Neural cell (in vitro differentiated cells): ENCODE measurements at regions not wholly inside any gene's neighbourhood (a gene's known extent, or its start where the extent isn't known, plus 50 kb on each side); places are given as distances from the start of the nearest gene placed in this dataset.
A peak's percentile ranks its signal among the peaks of the same experiment; 100 is the strongest.

Experiments
- H2AFZ ChIP-seq: fragments of 200-600, 300-800 bp; sonication (generic), shearing (Covaris generic); 2 replicates; pipeline ENCODE4 v1.6.0; 2014; ENCODE audit warnings: low read depth, mild to moderate bottlenecking, antibody characterized with exemption, low read length, moderate library complexity
- H3F3A ChIP-seq: fragments of 200-600 bp; shearing (Covaris generic); 2 replicates; pipeline ENCODE4 v1.6.1; 2016; ENCODE audit warnings: mild to moderate bottlenecking, moderate library complexity, mixed read lengths, antibody characterized with exemption, low read length; ENCODE audit not compliant: insufficient read depth, poor library complexity, severe bottlenecking
- H3K27ac ChIP-seq: fragments of 200-600, 300-800 bp; sonication (generic), shearing (Covaris generic); 2 replicates; pipeline ENCODE4 v1.5.1; 2014; ENCODE audit warnings: mild to moderate bottlenecking, low read length, moderate library complexity
- H3K27me3 ChIP-seq: fragments of 300-800, 200-600 bp; sonication (generic), shearing (Covaris generic); 2 replicates; pipeline ENCODE4 v1.6.0; 2014; ENCODE audit warnings: mild to moderate bottlenecking, low read depth, low read length, moderate library complexity; ENCODE audit not compliant: insufficient read depth
- H3K36me3 ChIP-seq: fragments of 300-800, 200-600 bp; sonication (generic), shearing (Covaris generic); 2 replicates; pipeline ENCODE4 v1.5.1; 2014; ENCODE audit warnings: mild to moderate bottlenecking, antibody characterized with exemption, low read length, moderate library complexity; ENCODE audit not compliant: insufficient read depth
- H3K4me2 ChIP-seq: fragments of 300-800, 200-600 bp; sonication (generic), shearing (Covaris generic); 2 replicates; pipeline ENCODE4 v1.6.0; 2014; ENCODE audit warnings: mild to moderate bottlenecking, low read length
- H3K4me3 ChIP-seq: fragments of 300-800, 200-600 bp; sonication (generic), shearing (Covaris generic); 2 replicates; pipeline ENCODE4 v1.5.1; 2014; ENCODE audit warnings: mild to moderate bottlenecking, low read length, moderate library complexity
- H3K79me2 ChIP-seq: fragments of 200-600 bp; shearing (Covaris generic); replicated peaks from 2 replicates; pipeline ENCODE4 v1.6.0; 2014; ENCODE audit warnings: mild to moderate bottlenecking, low read length, moderate library complexity; ENCODE audit not compliant: insufficient read depth
- H3K9ac ChIP-seq: fragments of 300-800, 200-600 bp; sonication (generic), shearing (Covaris generic); 2 replicates; pipeline ENCODE4 v1.6.1; 2016; ENCODE audit warnings: mild to moderate bottlenecking, low read length, mixed read lengths
- H3K9me2 ChIP-seq: fragments of 200-600 bp; shearing (Covaris generic); 2 replicates; pipeline ENCODE4 v1.6.1; 2016; ENCODE audit warnings: mild to moderate bottlenecking, low read length, mixed read lengths; ENCODE audit not compliant: insufficient read depth
- H3K9me3 ChIP-seq: fragments of 200-600, 300-800 bp; sonication (generic), shearing (Covaris generic); 2 replicates; pipeline ENCODE4 v1.6.1; 2016; ENCODE audit warnings: mild to moderate bottlenecking, mixed run types, low read length, moderate library complexity, mixed read lengths
- H4K20me1 ChIP-seq: fragments of 200-600 bp; shearing (Covaris generic); 2 replicates; pipeline ENCODE4 v1.6.1; 2016; ENCODE audit warnings: mild to moderate bottlenecking, mixed run types; ENCODE audit not compliant: insufficient read depth
- EP300 ChIP-seq: fragments of 450-650 bp; conservative IDR thresholded peaks from 2 replicates; pipeline ENCODE4 v1.6.1; 2014; ENCODE audit warnings: antibody characterized with exemption, mild to moderate bottlenecking, moderate library complexity; ENCODE audit not compliant: poor library complexity, severe bottlenecking
- EZH2 ChIP-seq: fragments of 200-600, 300-800 bp; shearing (Covaris generic), sonication (generic); IDR thresholded peaks from 2 replicates; pipeline ENCODE4 v1.6.1; 2014; ENCODE audit warnings: antibody characterized with exemption, low read length, borderline replicate concordance, mild to moderate bottlenecking; ENCODE audit not compliant: insufficient read depth, poor library complexity, severe bottlenecking
- MXI1 ChIP-seq: fragments of 450-650 bp; conservative IDR thresholded peaks from 2 replicates; pipeline ENCODE4 v1.6.1; 2014; ENCODE audit warnings: antibody characterized with exemption, mild to moderate bottlenecking; ENCODE audit not compliant: poor library complexity, severe bottlenecking
- POLR2AphosphoS5 ChIP-seq: IDR thresholded peaks from 2 replicates; pipeline ENCODE4 v1.6.1; 2012
- RAD21 ChIP-seq: fragments of 450-650 bp; conservative IDR thresholded peaks from 2 replicates; pipeline ENCODE4 v1.6.1; 2014; ENCODE audit warnings: antibody characterized with exemption, mild to moderate bottlenecking, moderate library complexity
- SMC3 ChIP-seq: fragments of 450-650 bp; conservative IDR thresholded peaks from 2 replicates; pipeline ENCODE4 v1.6.1; 2014; ENCODE audit warnings: antibody characterized with exemption, mild to moderate bottlenecking, moderate library complexity; ENCODE audit not compliant: poor library complexity
- TAF1 ChIP-seq: IDR thresholded peaks from 2 replicates; pipeline ENCODE4 v1.6.1; 2012; ENCODE audit warnings: low read depth
- TF ChIP-seq, protein P1 (sequence below): IDR thresholded peaks from 2 replicates; pipeline ENCODE4 v1.6.1; 2012; ENCODE audit warnings: borderline replicate concordance
- TF ChIP-seq, protein P2 (sequence below): fragments of 450-650 bp; IDR thresholded peaks from 2 replicates; pipeline ENCODE4 v1.5.1; 2014; ENCODE audit warnings: antibody characterized with exemption, mild to moderate bottlenecking, moderate library complexity; ENCODE audit not compliant: poor library complexity, severe bottlenecking

DNA sequence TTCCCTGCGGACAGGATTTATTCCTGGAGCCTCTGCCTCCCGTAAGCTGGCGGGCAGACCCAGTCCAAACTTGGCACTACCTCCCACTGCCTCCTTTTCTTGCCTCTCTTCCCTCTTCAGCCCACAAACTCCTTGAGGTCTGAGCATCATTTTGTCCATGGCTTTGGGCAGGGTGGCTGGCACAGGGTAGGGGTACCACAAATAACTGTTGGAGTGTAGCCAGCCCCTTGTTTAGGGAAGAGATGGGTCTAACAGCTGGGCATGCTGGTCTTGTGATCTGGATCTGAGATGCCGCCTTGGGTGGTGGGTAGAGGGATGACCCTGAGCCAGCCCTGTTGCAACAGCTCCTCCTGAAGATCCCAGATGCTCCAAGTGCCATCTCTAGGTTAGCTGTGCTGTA, 71.4 kb upstream of the CLDN14 start:
- Histone ChIP-seq H3F3A (no peaks in the 10 kb centered on the region), H3K9me2 (no peaks in the 10 kb centered on the region), H3K36me3 (no peaks in the 10 kb centered on the region), H3K27ac (no peak overlapping the region), H3K9ac (no peak overlapping the region), H3K4me3 (no peak overlapping the region), H3K27me3 (no peaks in the 10 kb centered on the region), H2AFZ (no peak overlapping the region), H3K79me2 (no peaks in the 10 kb centered on the region), H4K20me1 (no peaks in the 10 kb centered on the region), H3K4me2 (no peak overlapping the region), H3K9me3 (no peaks in the 10 kb centered on the region)
- TF ChIP-seq, protein P1, sequence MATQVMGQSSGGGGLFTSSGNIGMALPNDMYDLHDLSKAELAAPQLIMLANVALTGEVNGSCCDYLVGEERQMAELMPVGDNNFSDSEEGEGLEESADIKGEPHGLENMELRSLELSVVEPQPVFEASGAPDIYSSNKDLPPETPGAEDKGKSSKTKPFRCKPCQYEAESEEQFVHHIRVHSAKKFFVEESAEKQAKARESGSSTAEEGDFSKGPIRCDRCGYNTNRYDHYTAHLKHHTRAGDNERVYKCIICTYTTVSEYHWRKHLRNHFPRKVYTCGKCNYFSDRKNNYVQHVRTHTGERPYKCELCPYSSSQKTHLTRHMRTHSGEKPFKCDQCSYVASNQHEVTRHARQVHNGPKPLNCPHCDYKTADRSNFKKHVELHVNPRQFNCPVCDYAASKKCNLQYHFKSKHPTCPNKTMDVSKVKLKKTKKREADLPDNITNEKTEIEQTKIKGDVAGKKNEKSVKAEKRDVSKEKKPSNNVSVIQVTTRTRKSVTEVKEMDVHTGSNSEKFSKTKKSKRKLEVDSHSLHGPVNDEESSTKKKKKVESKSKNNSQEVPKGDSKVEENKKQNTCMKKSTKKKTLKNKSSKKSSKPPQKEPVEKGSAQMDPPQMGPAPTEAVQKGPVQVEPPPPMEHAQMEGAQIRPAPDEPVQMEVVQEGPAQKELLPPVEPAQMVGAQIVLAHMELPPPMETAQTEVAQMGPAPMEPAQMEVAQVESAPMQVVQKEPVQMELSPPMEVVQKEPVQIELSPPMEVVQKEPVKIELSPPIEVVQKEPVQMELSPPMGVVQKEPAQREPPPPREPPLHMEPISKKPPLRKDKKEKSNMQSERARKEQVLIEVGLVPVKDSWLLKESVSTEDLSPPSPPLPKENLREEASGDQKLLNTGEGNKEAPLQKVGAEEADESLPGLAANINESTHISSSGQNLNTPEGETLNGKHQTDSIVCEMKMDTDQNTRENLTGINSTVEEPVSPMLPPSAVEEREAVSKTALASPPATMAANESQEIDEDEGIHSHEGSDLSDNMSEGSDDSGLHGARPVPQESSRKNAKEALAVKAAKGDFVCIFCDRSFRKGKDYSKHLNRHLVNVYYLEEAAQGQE, result no peak
- TF ChIP-seq SMC3 (no peak), EP300 (no peak), EZH2 (no peak), RAD21 (no peak), POLR2AphosphoS5 (no peak), TAF1 (no peak), MXI1 (no peak)
- TF ChIP-seq, protein P2, sequence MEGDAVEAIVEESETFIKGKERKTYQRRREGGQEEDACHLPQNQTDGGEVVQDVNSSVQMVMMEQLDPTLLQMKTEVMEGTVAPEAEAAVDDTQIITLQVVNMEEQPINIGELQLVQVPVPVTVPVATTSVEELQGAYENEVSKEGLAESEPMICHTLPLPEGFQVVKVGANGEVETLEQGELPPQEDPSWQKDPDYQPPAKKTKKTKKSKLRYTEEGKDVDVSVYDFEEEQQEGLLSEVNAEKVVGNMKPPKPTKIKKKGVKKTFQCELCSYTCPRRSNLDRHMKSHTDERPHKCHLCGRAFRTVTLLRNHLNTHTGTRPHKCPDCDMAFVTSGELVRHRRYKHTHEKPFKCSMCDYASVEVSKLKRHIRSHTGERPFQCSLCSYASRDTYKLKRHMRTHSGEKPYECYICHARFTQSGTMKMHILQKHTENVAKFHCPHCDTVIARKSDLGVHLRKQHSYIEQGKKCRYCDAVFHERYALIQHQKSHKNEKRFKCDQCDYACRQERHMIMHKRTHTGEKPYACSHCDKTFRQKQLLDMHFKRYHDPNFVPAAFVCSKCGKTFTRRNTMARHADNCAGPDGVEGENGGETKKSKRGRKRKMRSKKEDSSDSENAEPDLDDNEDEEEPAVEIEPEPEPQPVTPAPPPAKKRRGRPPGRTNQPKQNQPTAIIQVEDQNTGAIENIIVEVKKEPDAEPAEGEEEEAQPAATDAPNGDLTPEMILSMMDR, result no peak

DNA sequence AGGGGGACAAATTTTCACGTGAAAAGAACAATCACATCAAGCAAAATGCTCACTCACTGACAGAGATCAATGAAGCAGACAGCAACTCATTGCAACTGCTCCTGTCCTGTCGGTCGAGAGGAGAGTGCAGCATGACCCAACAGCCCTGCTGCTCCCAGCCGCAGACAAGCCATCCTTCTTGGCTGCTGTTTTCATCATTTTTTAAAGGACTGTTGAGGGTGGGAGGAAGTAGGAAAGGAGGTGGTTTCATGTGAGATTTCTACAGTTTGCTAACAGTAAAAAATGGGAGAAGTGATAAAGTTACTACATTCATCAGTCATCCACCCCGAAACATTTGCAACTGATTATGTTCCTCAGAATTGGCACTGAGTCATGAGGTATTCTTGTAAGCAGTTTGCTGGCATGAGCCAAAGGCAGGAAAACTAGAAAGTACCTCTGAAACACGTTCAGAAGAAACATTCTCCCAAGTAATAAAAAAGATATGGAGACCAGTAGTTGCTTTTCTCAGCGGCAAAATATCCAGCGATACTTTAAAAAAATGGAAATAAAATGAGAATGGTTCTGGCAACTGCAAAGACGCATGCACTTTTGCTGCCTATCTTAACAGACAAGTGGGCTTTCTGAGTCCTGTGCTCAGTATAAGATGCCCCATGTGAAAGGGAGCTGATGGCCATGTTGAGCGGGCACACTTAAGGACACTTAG, 72.0 kb upstream of the CLDN14 start:
- Histone ChIP-seq H3K4me3 (no peak overlapping the region), H3K4me2 (no peak overlapping the region), H3K9me2 (no peaks in the 10 kb centered on the region), H2AFZ (no peak overlapping the region), H3K9ac (no peak overlapping the region), H4K20me1 (no peaks in the 10 kb centered on the region), H3K36me3 (no peaks in the 10 kb centered on the region), H3K9me3 (no peaks in the 10 kb centered on the region), H3F3A (no peaks in the 10 kb centered on the region), H3K79me2 (no peaks in the 10 kb centered on the region), H3K27ac (no peak overlapping the region), H3K27me3 (no peaks in the 10 kb centered on the region)
- no peak for TF ChIP-seq EZH2
- peak; percentile 21 for TF ChIP-seq EP300
